ENCODE measurements at regions not wholly inside any gene's neighbourhood (a gene's known extent, or its start where the extent isn't known, plus 50 kb on each side); places are given as distances from the start of the nearest gene placed in this dataset.

- H3K36me3 ChIP-seq (ENCODE audit: control insufficient read depth in 4 of 4, insufficient read depth in 3 of 4, low read depth in 1 of 4, low read length in 3 of 4), result no peaks in the 10 kb centered on the region
- TF ChIP-seq YY1 (IDR thresholded peaks at IDR 0.05), result no peak
- TF ChIP-seq, protein P1, sequence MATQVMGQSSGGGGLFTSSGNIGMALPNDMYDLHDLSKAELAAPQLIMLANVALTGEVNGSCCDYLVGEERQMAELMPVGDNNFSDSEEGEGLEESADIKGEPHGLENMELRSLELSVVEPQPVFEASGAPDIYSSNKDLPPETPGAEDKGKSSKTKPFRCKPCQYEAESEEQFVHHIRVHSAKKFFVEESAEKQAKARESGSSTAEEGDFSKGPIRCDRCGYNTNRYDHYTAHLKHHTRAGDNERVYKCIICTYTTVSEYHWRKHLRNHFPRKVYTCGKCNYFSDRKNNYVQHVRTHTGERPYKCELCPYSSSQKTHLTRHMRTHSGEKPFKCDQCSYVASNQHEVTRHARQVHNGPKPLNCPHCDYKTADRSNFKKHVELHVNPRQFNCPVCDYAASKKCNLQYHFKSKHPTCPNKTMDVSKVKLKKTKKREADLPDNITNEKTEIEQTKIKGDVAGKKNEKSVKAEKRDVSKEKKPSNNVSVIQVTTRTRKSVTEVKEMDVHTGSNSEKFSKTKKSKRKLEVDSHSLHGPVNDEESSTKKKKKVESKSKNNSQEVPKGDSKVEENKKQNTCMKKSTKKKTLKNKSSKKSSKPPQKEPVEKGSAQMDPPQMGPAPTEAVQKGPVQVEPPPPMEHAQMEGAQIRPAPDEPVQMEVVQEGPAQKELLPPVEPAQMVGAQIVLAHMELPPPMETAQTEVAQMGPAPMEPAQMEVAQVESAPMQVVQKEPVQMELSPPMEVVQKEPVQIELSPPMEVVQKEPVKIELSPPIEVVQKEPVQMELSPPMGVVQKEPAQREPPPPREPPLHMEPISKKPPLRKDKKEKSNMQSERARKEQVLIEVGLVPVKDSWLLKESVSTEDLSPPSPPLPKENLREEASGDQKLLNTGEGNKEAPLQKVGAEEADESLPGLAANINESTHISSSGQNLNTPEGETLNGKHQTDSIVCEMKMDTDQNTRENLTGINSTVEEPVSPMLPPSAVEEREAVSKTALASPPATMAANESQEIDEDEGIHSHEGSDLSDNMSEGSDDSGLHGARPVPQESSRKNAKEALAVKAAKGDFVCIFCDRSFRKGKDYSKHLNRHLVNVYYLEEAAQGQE (IDR thresholded peaks at IDR 0.05), result no peak
- TF ChIP-seq, protein P2, sequence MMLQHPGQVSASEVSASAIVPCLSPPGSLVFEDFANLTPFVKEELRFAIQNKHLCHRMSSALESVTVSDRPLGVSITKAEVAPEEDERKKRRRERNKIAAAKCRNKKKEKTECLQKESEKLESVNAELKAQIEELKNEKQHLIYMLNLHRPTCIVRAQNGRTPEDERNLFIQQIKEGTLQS (IDR thresholded peaks at IDR 0.05), result no peak
- TF ChIP-seq RAD21 (IDR thresholded peaks at IDR 0.05), result no peak
- TF ChIP-seq GABPA (IDR thresholded peaks at IDR 0.05 in 1 of 2, conservative IDR thresholded peaks at IDR 0.05 in 1 of 2), result no peak
- no peaks in the 10 kb centered on the region for H3K9me3 ChIP-seq (ENCODE audit: control insufficient read depth in 4 of 4, low read length in 3 of 4)
- DNase-seq (ENCODE audit: low spot score), result no peak
- 84% methylated on average over 3 of the region's 3 CpGs for WGBS
- peaks cover 0 to 5% (median 0%) of the 10 kb centered on the region in 4 donors for H3K27me3 ChIP-seq (ENCODE audit: control insufficient read depth in 4 of 4, insufficient read depth in 4 of 4, low read length in 3 of 4)
- no peak overlapping the region for H3K4me3 ChIP-seq (ENCODE audit: low read depth in 1 of 3, low read length in 3 of 3)
- H3K27ac ChIP-seq (ENCODE audit: low read depth in 1 of 2, low read length in 2 of 2), result no peak overlapping the region
- H3K9ac ChIP-seq (ENCODE audit: low read depth in 1 of 2, low read length in 2 of 2), result no peak overlapping the region
- no peaks in the 10 kb centered on the region for H3K4me1 ChIP-seq (ENCODE audit: control insufficient read depth in 4 of 4, insufficient read depth in 4 of 4, low read length in 3 of 4)
These were observed 104.1 kb downstream of the HDGFL1 start for GRCh38 chr6:22673474-22673873.

GRCh38 chr6:22680950-22681349 lies 111.6 kb downstream of the HDGFL1 start:
- Histone ChIP-seq H3K27me3 (ENCODE audit: control insufficient read depth in 4 of 4, insufficient read depth in 4 of 4, low read length in 3 of 4) (no peaks in the 10 kb centered on the region), H3K4me3 (ENCODE audit: low read depth in 1 of 3, low read length in 3 of 3) (no peak overlapping the region), H3K36me3 (ENCODE audit: control insufficient read depth in 4 of 4, insufficient read depth in 3 of 4, low read depth in 1 of 4, low read length in 3 of 4) (no peaks in the 10 kb centered on the region), H3K9ac (ENCODE audit: low read depth in 1 of 2, low read length in 2 of 2) (no peak overlapping the region), H3K27ac (ENCODE audit: low read depth in 1 of 2, low read length in 2 of 2) (no peak overlapping the region), H3K4me1 (ENCODE audit: control insufficient read depth in 4 of 4, insufficient read depth in 4 of 4, low read length in 3 of 4) (no peaks in the 10 kb centered on the region), H3K9me3 (ENCODE audit: control insufficient read depth in 4 of 4, low read length in 3 of 4) (no peaks in the 10 kb centered on the region)
- DNase-seq (ENCODE audit: low spot score), result no peak
- TF ChIP-seq EGR1 (IDR thresholded peaks at IDR 0.05; ENCODE audit: low read depth in 2 of 2) (no peak), HNF4G (IDR thresholded peaks at IDR 0.05) (no peak), SP1 (IDR thresholded peaks at IDR 0.05) (no peak), MAX (IDR thresholded peaks at IDR 0.05) (no peak), FOXA2 (IDR thresholded peaks at IDR 0.05) (no peak), GABPA (IDR thresholded peaks at IDR 0.05 in 1 of 2, conservative IDR thresholded peaks at IDR 0.05 in 1 of 2) (no peak), HNF4A (conservative IDR thresholded peaks at IDR 0.05) (no peak)
- TF ChIP-seq, protein P2 (IDR thresholded peaks at IDR 0.05), result no peak
- TF ChIP-seq, protein P1 (IDR thresholded peaks at IDR 0.05), result no peak
- 89% methylated on average over 7 of the region's 7 CpGs for WGBS
